ENCODE measurements at regions not wholly inside any gene's neighbourhood (a gene's known extent, or its start where the extent isn't known, plus 50 kb on each side); places are given as distances from the start of the nearest gene placed in this dataset.

DNA sequence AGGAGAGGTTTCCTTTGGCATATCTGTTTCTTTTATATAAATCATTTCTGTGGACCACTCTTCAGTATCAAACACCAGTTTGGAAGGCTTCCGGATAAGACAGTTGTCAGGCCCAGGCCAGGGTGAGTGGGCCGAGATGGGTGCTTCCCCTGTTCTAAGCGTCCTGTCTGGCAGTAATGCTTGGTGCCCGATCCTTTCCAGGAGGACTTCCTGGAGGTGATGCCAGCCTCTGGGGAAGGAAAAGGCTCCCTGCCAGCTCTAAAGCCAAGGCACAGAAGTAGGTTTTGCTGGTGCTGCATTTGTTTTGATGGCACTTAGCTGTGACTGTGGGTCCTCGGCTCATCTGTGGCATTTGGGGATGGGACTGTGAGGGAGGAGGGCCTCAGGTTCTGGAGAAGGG, 124.4 kb upstream of the RTL1 start:
- DNase-seq, result no peak

DNA sequence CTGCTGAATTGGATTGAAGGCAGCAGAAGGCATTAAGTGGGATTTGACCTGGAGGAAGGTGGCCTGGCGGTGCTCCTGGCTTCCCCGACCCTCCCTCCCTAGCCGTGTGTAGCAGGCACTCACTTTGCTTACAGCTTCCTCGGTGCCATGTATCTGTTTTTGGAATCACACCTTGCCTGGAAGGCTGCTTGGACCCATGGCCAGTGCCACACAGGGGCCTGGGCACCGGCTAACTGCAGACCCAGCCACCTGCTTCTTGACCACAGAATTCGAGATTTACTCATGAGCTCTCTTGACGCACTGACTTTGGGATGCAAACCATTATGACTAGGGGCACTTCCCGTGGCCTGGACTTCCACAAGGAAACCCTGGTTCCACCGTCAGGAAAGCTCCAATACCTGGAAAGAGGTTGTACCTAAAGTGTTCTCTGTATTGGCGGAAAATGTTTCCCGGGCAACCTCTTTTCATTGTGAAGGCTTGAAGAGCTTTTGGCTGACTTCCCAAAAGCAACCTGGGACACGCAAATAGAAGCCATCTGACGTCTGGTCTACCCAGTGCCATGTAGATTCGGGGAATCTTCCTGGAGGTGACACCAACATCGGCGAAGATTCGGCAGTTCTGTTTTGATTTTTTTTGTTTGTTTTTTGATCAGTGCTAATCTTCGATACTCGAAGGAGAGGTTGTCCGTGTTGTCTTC, 125.6 kb upstream of the RTL1 start:
- no peak for DNase-seq

DNA sequence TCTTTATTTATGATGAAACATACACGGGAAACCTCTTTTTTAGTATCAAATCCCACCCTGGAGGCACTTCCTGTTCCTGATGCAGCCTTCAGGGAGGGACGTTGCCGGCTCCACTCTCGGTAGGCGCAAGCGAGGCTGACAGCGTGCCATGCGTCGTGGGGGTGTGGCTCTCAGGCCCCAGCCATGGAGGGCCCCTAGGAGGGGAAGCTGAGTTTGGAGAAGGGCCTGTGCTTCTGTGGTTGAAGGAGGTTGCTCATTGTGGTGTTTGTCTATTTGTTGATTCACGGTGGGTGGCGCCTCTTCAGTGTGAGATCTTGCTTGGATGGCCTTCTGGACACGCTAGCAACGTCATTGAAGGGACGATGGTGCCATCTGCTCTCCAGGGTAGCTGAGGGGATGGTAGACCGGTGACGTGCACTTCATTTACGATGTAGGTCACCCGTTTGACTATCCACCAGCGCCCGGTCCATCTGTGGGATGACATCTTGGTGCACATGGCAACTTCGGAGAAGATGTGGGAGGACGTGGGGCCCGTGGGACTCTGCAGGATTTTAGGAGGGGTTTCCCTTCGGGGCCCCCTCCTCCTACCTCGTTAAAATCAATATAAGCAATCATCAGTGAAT, 126.3 kb upstream of the RTL1 start:
- no peak for DNase-seq

DNA sequence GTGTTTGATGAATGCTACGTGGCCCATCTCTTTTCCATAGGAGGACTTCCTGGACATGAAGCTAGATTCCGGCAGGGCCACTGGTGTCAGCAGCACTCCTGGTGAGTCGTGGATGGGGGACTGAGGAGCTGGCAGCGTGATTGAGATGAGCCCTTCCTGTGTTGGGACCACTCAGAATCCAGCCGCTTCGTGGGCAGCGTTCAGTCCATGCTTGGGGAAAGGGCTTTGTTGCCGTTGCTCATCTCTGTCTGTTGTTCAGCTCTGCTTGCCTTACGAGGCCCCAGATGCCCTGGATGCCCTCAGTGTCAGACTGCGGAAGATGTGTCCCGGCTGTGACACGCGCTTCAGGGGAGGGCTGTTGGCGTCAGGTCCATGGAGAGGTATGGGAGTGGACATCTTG, 127.1 kb upstream of the RTL1 start:
- DNase-seq, result no peak

DNA sequence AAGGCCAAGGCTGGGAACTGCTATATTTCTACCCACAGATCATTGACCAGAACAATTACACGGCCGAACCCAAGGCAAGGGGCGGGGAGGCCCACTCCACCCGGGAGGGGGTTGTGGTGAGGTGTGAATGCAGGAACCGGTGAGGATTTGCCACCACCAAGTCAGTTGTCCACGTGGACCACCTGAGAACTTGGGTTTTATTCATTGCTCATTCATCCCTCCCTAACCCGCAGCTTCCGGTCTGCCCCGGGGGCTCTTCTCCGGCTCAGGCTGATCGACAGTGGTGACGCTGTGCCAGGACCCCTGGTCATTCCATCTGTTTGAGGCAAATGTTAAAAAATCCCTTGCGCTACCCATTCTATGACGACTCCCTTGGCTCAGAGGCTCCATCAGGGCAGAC, 127.7 kb upstream of the RTL1 start:
- DNase-seq, result no peak

DNA sequence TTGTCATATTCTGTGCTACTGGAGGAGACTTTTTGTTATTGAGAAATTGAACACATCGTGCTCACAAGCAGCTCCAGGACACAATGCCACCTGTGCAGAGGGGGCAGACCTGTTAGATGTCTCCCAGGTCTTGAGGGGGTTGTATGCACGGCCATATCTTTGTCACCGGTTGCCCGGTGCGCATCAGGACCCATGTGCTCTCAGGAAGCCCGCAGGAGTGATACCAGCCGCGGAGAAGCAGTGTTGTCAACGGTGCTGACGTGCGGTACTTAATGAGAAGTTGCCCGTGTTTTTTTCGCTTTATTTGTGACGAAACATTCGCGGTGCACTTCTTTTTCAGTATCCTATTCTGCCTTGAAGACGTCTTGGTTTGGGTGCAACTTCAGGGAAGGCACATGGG, 128.2 kb upstream of the RTL1 start:
- no peak for DNase-seq

DNA sequence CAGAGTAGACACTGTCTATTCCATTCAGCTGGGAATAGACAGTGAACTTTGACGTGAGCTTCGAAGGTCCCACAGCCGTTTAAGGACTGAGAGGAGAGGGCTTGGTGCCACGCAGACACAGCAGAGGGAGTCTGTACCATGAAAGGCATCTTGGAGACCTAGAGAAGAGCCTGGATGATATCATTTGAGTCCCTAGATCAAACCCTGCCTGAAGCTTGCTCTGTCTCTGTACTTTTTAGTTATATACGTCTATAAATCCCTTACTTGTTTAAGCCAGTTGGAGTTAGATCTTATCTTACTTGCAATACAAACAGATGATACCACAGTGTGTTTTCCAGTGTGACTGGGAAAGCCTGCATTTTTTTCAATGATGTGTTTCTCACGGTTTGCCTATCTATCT, 128.9 kb upstream of the RTL1 start:
- DNase-seq, result no peak

DNA sequence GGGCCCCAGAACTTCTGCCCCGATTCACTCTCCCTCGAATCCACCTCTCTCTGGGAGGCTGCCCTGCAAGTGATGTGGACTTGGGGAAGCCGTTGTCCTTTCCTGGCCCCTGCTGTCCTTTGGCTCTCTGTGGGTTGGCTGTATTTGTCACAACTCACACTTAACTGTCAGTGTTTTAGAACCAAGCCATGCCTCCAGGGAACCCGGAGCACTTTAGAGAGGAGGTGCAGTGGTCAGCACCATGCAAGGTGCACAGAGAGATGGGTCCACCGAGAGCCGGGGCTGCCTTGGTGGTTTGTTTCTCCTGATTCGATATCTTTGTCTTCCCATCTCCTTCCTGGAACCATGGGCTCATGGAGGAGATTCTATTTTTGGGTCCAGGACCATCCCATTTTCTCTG, 129.5 kb upstream of the RTL1 start:
- no peak for DNase-seq

DNA sequence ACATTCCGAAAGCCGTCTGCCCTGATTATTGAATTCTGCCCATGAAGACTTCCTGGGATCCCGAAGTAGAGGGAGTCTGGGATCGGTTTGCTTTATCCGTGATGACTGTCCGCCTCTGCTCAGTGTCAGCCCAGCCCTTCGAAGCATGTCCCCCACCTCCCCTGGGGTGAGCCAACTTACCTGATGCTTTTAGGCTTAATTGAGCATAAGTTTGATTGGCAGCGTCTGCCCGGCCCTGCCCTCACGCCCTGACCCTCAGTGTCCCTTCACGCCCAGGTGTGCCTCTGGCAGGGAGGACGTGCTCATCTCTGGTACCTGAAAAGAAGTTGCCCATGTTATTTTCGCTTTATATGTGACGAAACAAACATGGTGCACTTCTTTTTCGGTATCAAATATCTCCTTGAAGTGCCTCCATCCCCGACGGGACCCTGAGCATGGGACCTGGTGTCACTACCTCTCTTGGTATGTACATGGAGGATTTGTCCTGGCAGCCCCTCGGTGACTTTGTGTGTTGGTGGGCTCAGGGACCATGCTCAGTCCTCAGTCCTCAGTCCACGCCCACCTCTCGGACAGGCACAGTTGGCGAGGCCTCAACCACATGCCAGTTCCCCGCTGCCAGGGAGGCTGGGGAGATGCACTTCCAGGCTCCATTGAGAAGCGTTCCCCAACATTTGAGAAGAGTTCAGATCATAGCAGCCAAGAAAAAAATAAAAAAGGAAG, 130.1 kb upstream of the RTL1 start:
- no peak for DNase-seq

DNA sequence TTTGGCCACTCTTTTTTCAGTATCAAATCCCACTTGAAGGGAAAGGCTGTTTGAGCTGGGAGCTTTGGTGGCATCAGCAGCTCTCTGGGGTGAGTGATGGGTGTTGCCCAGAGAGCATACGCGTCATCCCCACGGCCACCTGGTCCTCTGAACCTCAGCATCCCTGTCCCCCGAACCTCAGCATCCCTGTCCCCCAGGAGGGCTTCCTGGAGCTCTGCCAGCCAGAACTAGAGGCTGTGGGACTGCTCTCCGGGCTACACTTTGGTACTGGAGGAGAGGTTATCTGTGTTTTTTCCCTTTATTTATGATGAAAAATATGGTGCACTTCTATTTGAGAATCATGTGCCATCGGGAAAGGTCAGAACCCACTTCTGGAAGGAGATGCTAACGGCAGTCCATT, 131.5 kb upstream of the RTL1 start:
- no peak for DNase-seq

DNA sequence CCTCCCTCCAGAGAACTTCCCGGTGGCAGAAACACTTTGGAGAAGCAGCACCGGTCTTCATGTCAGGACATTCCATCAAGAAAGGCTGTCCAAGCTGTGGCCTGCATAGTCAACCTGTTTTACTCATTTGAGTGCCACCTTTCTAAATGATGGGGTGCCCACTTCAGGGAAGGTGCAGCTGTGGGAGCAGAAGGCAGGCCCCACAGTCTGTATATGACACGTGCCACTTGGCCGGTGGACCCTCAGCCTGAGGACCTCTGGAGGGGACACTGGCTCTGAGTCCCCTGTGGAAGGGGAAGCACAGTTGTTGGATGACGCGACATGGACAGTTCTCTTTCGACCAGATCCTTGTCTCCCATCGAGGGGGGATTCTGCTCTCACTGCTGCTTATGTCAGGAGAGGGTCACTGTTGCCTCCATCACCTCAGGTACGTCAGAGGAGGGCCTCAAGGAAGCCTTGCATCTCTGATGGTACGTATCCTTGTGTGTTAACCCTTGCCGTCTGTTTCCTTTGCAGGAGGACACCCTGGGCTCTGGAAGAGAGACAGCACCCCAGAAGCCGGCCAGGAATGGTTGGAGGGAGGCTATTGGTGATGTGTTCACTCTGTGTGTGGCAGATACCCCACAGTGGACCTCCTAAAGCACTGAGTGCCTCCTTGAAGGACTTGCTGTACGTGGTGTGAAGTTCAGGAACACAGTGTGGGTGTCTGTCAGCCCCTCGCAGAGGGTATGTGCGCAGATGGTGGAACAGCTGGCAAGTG, 132.1 kb upstream of the RTL1 start:
- no peak for DNase-seq

DNA sequence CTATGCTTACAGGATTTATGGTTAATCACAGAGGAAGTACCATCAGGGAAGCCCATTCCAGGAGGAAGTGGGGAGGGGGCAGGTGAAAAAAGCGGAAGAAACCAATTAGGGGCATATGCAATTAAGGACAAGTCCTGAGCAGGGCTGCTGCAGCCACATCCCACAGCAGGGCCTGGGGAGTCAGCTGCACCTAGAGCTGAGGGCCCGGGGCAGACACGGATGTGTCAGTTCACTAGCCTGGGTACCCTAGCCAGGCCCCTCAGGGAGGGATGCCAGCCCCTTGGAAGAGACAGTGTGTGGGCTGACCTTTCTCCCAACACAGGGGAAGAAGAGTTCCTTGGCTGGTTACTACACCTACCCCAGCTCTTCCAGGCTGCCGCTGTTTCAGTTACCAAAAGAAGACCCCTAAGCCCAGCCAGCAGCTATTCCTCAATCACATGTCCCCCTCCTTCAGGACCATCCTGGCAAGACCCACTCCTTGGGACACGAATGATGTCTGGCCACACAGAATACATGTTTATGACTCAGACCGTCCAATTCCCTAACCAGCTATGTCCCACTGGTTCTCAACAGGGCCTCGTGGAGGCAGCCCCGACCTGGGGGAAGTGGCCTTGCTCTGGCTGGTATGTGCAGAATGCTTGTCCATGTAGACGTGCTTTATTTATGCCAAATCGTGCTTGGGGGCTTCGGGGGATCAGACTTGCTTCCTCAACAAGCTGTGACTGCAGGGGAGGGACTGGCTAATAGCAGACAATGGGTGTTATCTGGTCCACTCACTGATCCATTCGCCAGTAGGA, 133.7 kb upstream of the RTL1 start:
- DNase-seq, result no peak

DNA sequence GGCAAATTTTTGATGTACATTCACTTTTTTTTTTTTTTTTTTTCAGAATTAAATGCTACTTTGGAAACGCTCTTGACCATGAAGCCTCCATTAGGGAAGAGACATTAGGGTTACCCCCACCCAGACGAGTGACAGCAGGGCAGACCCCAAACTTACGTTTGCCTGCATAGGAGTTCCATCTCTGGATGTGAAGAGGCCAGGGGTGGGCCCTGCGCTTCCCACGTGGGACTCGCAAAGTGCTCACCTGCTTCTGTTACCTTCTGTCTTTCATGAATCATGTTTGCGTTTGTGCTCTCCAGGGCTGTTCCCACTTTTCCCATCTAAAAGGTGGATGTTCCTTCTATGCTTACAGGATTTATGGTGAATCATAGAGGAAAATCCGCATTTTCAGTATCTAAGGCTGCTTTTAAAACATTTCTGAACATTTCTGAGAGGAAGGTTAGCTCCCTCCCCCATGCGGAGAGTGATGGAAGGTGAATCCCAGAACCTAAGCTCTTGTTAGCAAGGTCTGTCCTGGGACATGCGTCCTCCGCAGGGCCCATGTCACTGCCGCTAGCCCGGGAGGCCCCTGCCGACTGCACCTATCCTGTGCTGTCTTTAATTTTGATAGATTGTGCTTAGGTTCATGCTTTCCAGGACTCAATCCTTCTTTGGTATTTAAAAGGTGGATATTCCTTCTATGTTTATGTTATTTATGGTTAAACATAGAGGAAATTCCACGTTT, 135.7 kb upstream of the RTL1 start:
- no peak for DNase-seq

DNA sequence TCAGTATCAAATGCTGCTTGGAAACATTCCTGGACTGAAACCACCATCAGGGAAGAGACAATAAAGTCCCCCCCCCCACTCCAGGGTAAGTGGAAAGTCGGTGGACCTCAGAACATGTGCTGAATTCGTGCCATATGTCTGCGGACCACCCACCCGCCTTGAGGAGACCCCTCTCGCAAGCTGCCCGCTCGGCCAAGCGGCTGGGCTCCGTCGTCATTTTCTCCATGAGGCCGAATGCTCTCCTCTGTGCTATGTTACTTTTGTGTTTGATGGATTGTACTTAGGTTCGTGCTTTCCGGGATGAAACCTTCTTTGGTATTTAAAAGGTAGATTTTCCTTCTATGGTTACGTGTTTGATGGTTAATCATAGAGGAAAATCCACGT, 136.2 kb upstream of the RTL1 start:
- no peak for DNase-seq

DNA sequence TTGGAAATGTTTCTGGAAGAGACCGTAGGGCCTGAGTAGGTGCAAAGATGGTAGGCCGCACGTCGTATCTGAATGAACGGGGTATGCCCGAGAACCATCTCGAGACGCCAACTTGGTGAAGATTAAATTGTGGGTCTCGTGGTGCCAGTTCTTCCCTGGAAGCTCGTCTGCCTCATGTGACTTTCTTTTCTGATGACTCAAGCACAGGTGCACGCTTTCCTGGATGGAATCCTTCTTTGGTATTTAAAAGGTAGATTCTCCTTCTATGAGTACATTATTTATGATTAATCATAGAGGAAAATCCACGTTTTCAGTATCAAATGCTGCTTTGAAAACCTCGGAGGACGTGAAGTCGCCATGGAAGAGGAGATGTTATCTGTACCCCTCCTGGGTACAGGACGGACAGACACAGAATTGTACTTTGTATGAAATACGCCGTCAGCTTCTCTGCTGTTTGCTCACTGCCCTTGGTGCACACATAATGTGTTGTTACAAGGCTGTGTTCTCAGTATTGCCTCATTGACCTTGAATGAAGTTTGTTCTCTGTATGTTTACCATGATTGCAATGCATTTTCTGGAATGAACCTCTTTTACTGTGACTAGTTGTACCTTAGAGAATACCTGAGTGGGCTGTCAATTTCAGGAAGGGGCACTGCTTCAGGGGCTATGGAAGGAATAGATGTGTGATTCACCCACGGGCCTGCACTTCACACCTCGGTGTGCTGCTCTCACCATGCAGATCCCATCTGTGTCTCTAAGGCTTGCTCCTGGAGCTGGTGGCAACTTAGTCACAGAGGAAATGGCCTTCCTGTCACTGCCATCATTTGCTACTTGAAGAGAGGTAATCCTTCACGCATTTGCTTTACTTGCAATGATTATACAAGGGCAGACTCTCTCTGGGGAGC, 137.3 kb upstream of the RTL1 start:
- DNase-seq, result no peak

DNA sequence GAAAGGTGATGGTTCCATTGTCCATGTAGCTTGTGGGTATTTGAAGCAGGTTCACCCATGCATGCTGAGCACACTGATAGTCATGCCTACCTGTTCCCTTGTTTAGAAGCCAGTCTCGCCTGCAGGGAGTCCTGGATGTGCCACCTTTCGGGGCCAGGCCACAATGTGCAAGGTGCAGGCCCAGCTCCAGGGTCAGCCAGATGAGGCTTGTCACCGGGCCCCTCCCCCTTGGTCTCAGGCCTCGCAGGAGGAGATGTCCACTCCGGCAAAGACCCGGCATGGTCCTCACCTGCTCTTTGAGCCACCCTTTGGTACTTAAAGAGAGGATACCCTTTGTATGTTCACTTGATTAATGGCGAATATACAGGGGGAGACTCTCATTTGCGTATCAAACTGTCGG, 140.4 kb upstream of the RTL1 start:
- DNase-seq, result no peak

DNA sequence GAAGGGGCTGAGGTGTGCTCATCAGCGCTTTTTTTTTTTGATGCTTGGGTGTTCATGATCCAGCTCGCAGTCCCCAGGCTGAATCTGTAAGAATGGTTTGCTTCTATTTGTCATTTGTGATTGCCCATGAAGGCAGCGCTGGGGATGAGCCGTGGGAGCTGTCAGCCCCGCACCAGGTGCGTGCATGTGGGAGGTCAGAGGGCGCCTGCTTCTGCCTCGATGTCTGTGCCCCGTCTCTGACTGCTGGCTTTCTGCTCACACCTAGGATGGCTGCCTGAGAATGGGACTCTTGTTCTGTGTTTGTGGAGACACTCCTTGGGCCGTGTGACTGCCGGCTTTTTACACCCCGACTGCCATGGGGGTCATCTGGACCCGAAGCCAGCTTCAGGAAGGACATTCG, 141.2 kb upstream of the RTL1 start:
- DNase-seq, result no peak

DNA sequence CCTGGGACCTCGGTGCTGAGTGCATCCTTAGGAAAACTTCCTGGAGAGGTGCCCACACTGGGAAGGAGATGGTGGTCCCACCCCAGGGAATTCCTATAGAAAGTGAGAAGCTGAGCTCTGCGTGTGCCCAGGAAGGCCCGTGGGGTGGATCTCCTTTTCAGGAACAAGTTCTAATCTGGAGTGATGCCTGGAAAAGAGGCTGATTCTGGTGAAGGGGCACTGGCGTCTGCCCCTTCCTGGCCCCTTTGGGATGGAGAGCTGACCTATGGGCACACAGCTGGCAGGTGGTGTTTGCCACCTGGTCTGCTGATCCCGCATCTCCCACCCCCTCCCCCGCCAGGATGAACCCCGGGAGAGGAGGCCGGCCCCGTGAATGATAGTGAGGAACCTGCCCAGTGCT, 142.0 kb upstream of the RTL1 start:
- DNase-seq, result no peak

DNA sequence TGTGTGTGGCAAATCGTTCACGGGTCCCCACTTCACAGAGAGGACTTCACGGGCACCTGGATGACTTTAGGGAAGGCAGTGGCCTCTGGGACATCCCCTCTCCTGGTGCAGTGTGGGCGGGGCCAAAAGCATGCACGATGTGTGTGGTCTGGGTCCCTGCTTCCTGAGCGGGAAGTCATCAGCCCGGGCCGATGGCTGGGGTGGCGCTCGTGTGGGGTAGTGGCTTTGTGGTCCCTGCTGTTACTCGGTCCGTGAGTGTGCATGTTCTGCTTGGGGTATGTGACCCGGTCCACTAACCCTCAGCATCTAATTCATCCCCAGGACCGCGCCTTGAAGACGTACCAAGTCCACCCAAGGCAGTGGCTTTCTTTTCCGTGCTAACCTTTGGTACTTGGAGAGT, 142.5 kb upstream of the RTL1 start:
- DNase-seq, result no peak

DNA sequence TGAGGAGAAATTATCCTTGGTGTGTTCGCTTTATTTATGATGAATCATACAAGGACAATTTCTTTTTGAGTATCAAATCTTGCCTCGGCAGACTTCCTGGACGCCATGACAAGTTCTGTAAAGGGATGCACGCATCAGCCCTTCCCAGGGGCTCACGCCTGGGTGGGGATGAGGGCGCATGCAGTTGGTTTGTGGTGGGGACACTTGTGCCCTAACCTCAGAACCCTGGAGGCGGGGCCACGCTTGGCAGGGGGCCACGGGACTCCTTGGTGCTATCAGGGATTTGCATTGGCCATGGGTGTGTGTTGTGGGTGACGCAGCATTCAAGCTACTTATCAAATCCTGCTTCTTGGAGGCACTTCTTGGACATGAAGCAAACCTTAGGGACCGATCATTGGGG, 143.8 kb upstream of the RTL1 start:
- no peak for DNase-seq

DNA sequence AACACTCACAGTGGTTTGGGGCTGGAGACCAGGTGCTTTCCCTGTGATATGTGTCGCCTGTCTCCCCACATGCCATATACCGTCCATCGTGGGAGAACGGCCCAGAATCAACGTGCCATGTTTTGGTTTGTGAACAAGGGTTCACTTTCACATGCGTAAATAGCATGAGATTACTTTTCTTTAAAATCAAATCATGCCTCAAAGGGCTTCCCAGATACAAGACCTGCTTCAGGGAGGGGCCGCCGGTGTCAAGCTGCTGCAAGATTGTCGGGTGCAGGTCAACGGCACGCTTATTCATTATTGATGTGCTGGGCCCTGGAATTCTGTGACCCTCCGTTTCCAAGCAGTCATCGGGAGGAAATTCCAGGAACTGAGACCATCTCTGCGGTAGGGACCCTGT, 145.2 kb upstream of the RTL1 start:
- DNase-seq, result no peak

Data from activated naive CD4-positive, alpha-beta T cell treated with anti-CD3 and anti-CD28 coated beads, Interleukin-2, amount 50 U/mL, for 16 hours (primary cell).